DND-41 (cell line): ENCODE measurements at regions not wholly inside any gene's neighbourhood (a gene's known extent, or its start where the extent isn't known, plus 50 kb on each side); places are given as distances from the start of the nearest gene placed in this dataset.

ENCODE experiments used
- EZH2 ChIP-seq: IDR thresholded peaks from 3 replicates; pipeline ENCODE4 v1.6.1; 2012; ENCODE audit warnings: borderline replicate concordance, low read depth, mild to moderate bottlenecking, moderate library complexity, low read length, inconsistent platforms; ENCODE audit not compliant: severe bottlenecking
- TF ChIP-seq, protein P1 (sequence below): IDR thresholded peaks from 2 replicates; pipeline ENCODE4 v1.5.1; 2012; ENCODE audit warnings: borderline replicate concordance, low read length, moderate library complexity, mild to moderate bottlenecking; ENCODE audit not compliant: poor library complexity, severe bottlenecking; ENCODE audit errors: extremely low read depth

DNA sequence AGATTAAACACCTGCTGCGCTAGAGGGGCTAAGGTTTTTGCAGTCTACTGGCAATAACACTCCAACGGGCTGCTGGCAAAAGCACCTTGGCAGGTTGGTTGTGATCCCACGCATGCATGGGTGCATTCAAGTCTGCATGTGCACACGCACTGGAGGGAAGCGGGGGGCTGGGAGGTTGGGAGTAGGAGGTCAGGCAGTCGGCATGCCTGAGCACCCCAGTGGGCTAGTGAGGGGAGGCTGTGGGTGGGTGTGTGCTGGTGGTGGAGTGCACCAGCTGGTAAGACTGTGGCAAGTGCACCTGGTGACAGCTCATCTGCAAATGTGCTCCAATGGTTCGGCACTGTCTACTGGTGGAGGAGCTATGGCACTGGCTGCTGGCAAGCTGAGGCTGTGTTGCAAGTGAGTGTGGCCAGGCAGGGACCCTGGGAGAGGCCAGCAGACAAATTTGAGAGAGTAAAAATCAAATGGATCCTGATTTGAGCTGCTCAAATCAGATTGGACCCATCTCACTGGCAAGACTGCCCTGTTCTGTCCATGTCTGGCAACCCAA is 460.6 kb upstream of the DSEL start:
- TF ChIP-seq, protein P1, sequence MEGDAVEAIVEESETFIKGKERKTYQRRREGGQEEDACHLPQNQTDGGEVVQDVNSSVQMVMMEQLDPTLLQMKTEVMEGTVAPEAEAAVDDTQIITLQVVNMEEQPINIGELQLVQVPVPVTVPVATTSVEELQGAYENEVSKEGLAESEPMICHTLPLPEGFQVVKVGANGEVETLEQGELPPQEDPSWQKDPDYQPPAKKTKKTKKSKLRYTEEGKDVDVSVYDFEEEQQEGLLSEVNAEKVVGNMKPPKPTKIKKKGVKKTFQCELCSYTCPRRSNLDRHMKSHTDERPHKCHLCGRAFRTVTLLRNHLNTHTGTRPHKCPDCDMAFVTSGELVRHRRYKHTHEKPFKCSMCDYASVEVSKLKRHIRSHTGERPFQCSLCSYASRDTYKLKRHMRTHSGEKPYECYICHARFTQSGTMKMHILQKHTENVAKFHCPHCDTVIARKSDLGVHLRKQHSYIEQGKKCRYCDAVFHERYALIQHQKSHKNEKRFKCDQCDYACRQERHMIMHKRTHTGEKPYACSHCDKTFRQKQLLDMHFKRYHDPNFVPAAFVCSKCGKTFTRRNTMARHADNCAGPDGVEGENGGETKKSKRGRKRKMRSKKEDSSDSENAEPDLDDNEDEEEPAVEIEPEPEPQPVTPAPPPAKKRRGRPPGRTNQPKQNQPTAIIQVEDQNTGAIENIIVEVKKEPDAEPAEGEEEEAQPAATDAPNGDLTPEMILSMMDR, result no peak
- TF ChIP-seq EZH2, result no peak
